A549 (cell line): ENCODE measurements at regions not wholly inside any gene's neighbourhood (a gene's known extent, or its start where the extent isn't known, plus 50 kb on each side); places are given as distances from the start of the nearest gene placed in this dataset.
"Not testable (repeated sequence)": the region's sequence is repeated elsewhere in the genome, so short reads cannot be mapped to it uniquely, and the experiment has no call there.

Experiments
- ATAC-seq, 2 experiments: fragments of 200-7000 bp in 1 of 2; fragments of >200 bp in 1 of 2; cut with Nextera tagmentation in 1 of 2; cut with Tn5 transposase in 1 of 2; 3 replicates each; pipeline versions ENCODE4 v1.8.0 to v1.9.1; 2018 to 2020; ENCODE audit warnings: mild to moderate bottlenecking in 1 of 2, moderate library complexity in 1 of 2
- CTCF ChIA-PET: fragments of 300-600 bp; sonication (Branson Sonifier 250); formaldehyde crosslinking; extraction: SDS; loops from one replicate; lab custom pipeline; 2021; ENCODE audit warnings: antibody characterized with exemption, inconsistent platforms; lab: Yijun Ruan, JAX
- POLR2A ChIA-PET: fragments of 350-600 bp; formaldehyde crosslinking; extraction: SDS; loops from one replicate; lab custom pipeline; 2021; ENCODE audit warnings: antibody characterized with exemption, inconsistent platforms; lab: Yijun Ruan, JAX
- DNase-seq, 2 experiments: peaks; one replicate each; pipeline versions ENCODE4 v3.0.0 to v3.0.0-alpha.2; 2011 to 2016; ENCODE audit warnings: low read depth in 1 of 2, low spot score in 1 of 2
- FAIRE-seq: peaks from 2 replicates; lab custom pipeline; 2011; peaks lifted over from hg19 to GRCh38; lab: Jason Lieb, UNC
- H3K27ac ChIP-seq, 2 experiments: fragments of >200 bp; sonication (Bioruptor Twin); formaldehyde crosslinking; 3 replicates each; pipeline ENCODE4 v1.5.1; 2016 to 2017
- H3K4me1 ChIP-seq: fragments of >200 bp; sonication (Bioruptor Twin); formaldehyde crosslinking; 3 replicates; pipeline ENCODE4 v1.6.1; 2016
- H3K4me2 ChIP-seq: fragments of >200 bp; sonication (Bioruptor Twin); formaldehyde crosslinking; 3 replicates; pipeline ENCODE4 v1.6.1; 2016
- H3K4me3 ChIP-seq: fragments of >200 bp; sonication (Bioruptor Twin); formaldehyde crosslinking; 3 replicates; pipeline ENCODE4 v1.5.1; 2016
- H3K9me3 ChIP-seq: fragments of >200 bp; sonication (Bioruptor Twin); formaldehyde crosslinking; 3 replicates; pipeline ENCODE4 v1.6.1; 2016
- BCL3 ChIP-seq: fragments of >200 bp; sonication (Bioruptor Twin); formaldehyde crosslinking; IDR thresholded peaks from 3 replicates; pipeline ENCODE4 v1.6.1; 2016
- BHLHE40 ChIP-seq: IDR thresholded peaks from 2 replicates; pipeline ENCODE4 v1.6.1; 2012; ENCODE audit warnings: low read depth, low read length, inconsistent platforms
- EHF ChIP-seq: fragments of 250-450 bp; sonication (Bioruptor Pico); IDR thresholded peaks from 2 replicates; pipeline ENCODE4 v1.5.0; 2020; ENCODE audit warnings: mild to moderate bottlenecking
- ELK1 ChIP-seq: fragments of 150-350 bp; IDR thresholded peaks from 2 replicates; pipeline ENCODE4 v1.6.1; 2014; ENCODE audit warnings: low read depth, mild to moderate bottlenecking, low read length
- FOXS1 ChIP-seq: fragments of 250-450 bp; sonication (Bioruptor Pico); IDR thresholded peaks from 2 replicates; pipeline ENCODE4 v1.5.0; 2020; ENCODE audit warnings: mild to moderate bottlenecking, moderate library complexity
- GATA3 ChIP-seq: IDR thresholded peaks from 2 replicates; pipeline ENCODE4 v1.6.1; 2012; ENCODE audit warnings: borderline replicate concordance
- HEYL ChIP-seq: fragments of 250-450 bp; sonication (Bioruptor Pico); IDR thresholded peaks from 2 replicates; pipeline ENCODE4 v1.8.0; 2021; ENCODE audit warnings: mild to moderate bottlenecking, moderate library complexity
- HOXB5 ChIP-seq: fragments of 250-450 bp; sonication (Bioruptor Pico); IDR thresholded peaks from 2 replicates; pipeline ENCODE4 v1.5.0; 2020; ENCODE audit warnings: mild to moderate bottlenecking, moderate library complexity
- JUN ChIP-seq, 2 experiments: fragments of >200 bp; sonication (Bioruptor Twin); formaldehyde crosslinking; IDR thresholded peaks; 2 replicates in 1 of 2; 3 replicates in 1 of 2; pipeline ENCODE4 v1.6.1; 2016 to 2017
- KDM5A ChIP-seq: fragments of 200-600 bp; sonication (generic); IDR thresholded peaks from 2 replicates; pipeline ENCODE4 v1.6.1; 2016; ENCODE audit warnings: antibody characterized with exemption, mild to moderate bottlenecking
- MAX ChIP-seq: IDR thresholded peaks from 2 replicates; pipeline ENCODE4 v1.6.1; 2012
- MYC ChIP-seq: IDR thresholded peaks from 2 replicates; pipeline ENCODE4 v1.6.1; 2012; ENCODE audit warnings: mild to moderate bottlenecking, inconsistent platforms, low read length, improper control_type of control experiment, borderline replicate concordance
- NFE2L2 ChIP-seq: fragments of 150-350 bp; conservative IDR thresholded peaks from 2 replicates; pipeline ENCODE4 v1.6.1; 2014; ENCODE audit warnings: low read length
- NPAS2 ChIP-seq: fragments of 250-450 bp; sonication (Bioruptor Pico); IDR thresholded peaks from 2 replicates; pipeline ENCODE4 v1.8.0; 2022; ENCODE audit warnings: mild to moderate bottlenecking, moderate library complexity, borderline replicate concordance
- NR3C1 ChIP-seq: fragments of >200 bp; sonication (Bioruptor Twin); formaldehyde crosslinking; IDR thresholded peaks from 3 replicates; pipeline ENCODE4 v1.6.1; 2017
- PHF8 ChIP-seq: fragments of 200-600 bp; sonication (generic); IDR thresholded peaks from 2 replicates; pipeline ENCODE4 v1.6.1; 2016; ENCODE audit warnings: low read depth, mild to moderate bottlenecking, antibody characterized with exemption, moderate library complexity, borderline replicate concordance
- RCOR1 ChIP-seq: fragments of 150-350 bp; IDR thresholded peaks from 2 replicates; pipeline ENCODE4 v1.6.1; 2014; ENCODE audit warnings: antibody characterized with exemption, low read length, low read depth
- RFX5 ChIP-seq: fragments of 450-650 bp; IDR thresholded peaks from 2 replicates; pipeline ENCODE4 v1.7.1; 2014; ENCODE audit warnings: antibody characterized with exemption, mild to moderate bottlenecking, moderate library complexity
- RNF2 ChIP-seq: fragments of 200-600 bp; sonication (generic); IDR thresholded peaks from 2 replicates; pipeline ENCODE4 v1.6.1; 2016; ENCODE audit warnings: low read depth, mild to moderate bottlenecking, antibody characterized with exemption, moderate library complexity, borderline replicate concordance
- TFCP2L1 ChIP-seq: fragments of 250-450 bp; sonication (Bioruptor Pico); IDR thresholded peaks from 2 replicates; pipeline ENCODE4 v1.5.0; 2021; ENCODE audit warnings: mild to moderate bottlenecking
- ZC3H11A ChIP-seq: fragments of 450-650 bp; IDR thresholded peaks from 2 replicates; pipeline ENCODE4 v1.6.1; 2014; ENCODE audit warnings: antibody characterized with exemption, mild to moderate bottlenecking
- ZFP36 ChIP-seq: fragments of 450-650 bp; IDR thresholded peaks from 2 replicates; pipeline ENCODE4 v1.6.1; 2014; ENCODE audit warnings: borderline replicate concordance; ENCODE audit not compliant: partially characterized antibody
- whole genome bisulfite sequencing: methylation state at CpG from one replicate; pipeline ENCODE4 v1.1.6; 2017; ENCODE audit errors: missing lambda C conversion rate; 5-methylcytosine and 5-hydroxymethylcytosine counted together

GRCh38 chr2:187188783-187189631 lies 259.0 kb downstream of the CALCRL start:
- Histone ChIP-seq H3K4me1 (no peaks in the 10 kb centered on the region), H3K4me3 (no peak overlapping the region), H3K9me3 (no peaks in the 10 kb centered on the region), H3K27ac (no peak overlapping the region), H3K4me2 (no peak overlapping the region)
- DNase-seq: no peak
- 63% methylated on average over 4 of the region's 4 CpGs for WGBS
- ChIA-PET CTCF (no interaction called here), POLR2A (no interaction called here)
- no peak for FAIRE-seq
- ATAC-seq: no peak
- TF ChIP-seq RFX5 (no peak), HEYL (CRISPR knock-in tag) (no peak), PHF8 (no peak), NFE2L2 (no peak), GATA3 (no peak), RNF2 (no peak), NPAS2 (CRISPR knock-in tag) (no peak), MAX (no peak), NR3C1 (no peak), MYC (no peak), FOXS1 (CRISPR knock-in tag) (no peak)

- Histone ChIP-seq H3K4me2 (no peak overlapping the region), H3K27ac (no peak overlapping the region), H3K4me3 (no peak overlapping the region), H3K4me1 (no peaks in the 10 kb centered on the region), H3K9me3 (no peaks in the 10 kb centered on the region)
- DNase-seq: no peak
- ChIA-PET POLR2A (no interaction called here), CTCF (no interaction called here)
- ATAC-seq: no peak
- TF ChIP-seq BCL3 (no peak), ELK1 (no peak), RCOR1 (no peak)
- FAIRE-seq: no peak
Measured at GRCh38 chr2:187187519-187187918, 260.5 kb downstream of the CALCRL start.

GRCh38 chr2:187180529-187180928 lies 267.5 kb downstream of the CALCRL start:
- CTCF ChIA-PET: no interaction called here
- no peak overlapping the region for H3K4me3 ChIP-seq
- H3K4me1 ChIP-seq: no peaks in the 10 kb centered on the region
- no peak overlapping the region for H3K27ac ChIP-seq
- H3K9me3 ChIP-seq: no peaks in the 10 kb centered on the region
- no peak for ATAC-seq
- 37% methylated on average over 3 of the region's 3 CpGs for WGBS
- no peak overlapping the region for H3K4me2 ChIP-seq
- TF ChIP-seq HOXB5 (CRISPR knock-in tag) (no peak), JUN (IDR thresholded peaks at IDR 0.05) (no peak), RFX5 (no peak), ZC3H11A (no peak), EHF (CRISPR knock-in tag) (no peak), TFCP2L1 (CRISPR knock-in tag) (no peak), BHLHE40 (no peak), NPAS2 (CRISPR knock-in tag) (no peak), MYC (no peak), KDM5A (no peak), ZFP36 (no peak)
- FAIRE-seq: no peak
- DNase-seq: no peak
- POLR2A ChIA-PET: no interaction called here

GRCh38 chr2:187178876-187179275 lies 269.2 kb downstream of the CALCRL start:
- POLR2A ChIA-PET, ATAC-seq, H3K9me3 ChIP-seq, DNase-seq, FAIRE-seq, H3K27ac ChIP-seq, H3K4me2 ChIP-seq, H3K4me1 ChIP-seq, CTCF ChIA-PET, H3K4me3 ChIP-seq: not testable (repeated sequence)
- 3% methylated on average over 3 of the region's 3 CpGs for WGBS
